Fibroblast of lung (primary cell): ENCODE measurements at regions not wholly inside any gene's neighbourhood (a gene's known extent, or its start where the extent isn't known, plus 50 kb on each side); places are given as distances from the start of the nearest gene placed in this dataset.

Source experiments
- DNase-seq, 2 donors: peaks; one replicate each; pipeline versions ENCODE4 v3.0.0 to v3.0.0-alpha.2; 2010; ENCODE audit warnings: low read depth in 2 of 2
- H2AFZ ChIP-seq: 2 replicates; pipeline ENCODE4 v1.5.1; 2012; ENCODE audit warnings: low read length, control low read depth, inconsistent platforms
- H3K27ac ChIP-seq: 2 replicates; pipeline ENCODE4 v1.5.1; 2011; ENCODE audit warnings: low read length, control low read depth; ENCODE audit not compliant: insufficient read depth
- H3K27me3 ChIP-seq: 2 replicates; pipeline ENCODE4 v1.5.1; 2011; ENCODE audit warnings: mild to moderate bottlenecking, low read length; ENCODE audit not compliant: control insufficient read depth, insufficient read depth
- H3K36me3 ChIP-seq: 2 replicates; pipeline ENCODE4 v1.5.1; 2011; ENCODE audit warnings: low read length; ENCODE audit not compliant: control insufficient read depth, insufficient read depth
- H3K4me1 ChIP-seq: 2 replicates; pipeline ENCODE4 v1.5.1; 2011; ENCODE audit warnings: low read length; ENCODE audit not compliant: control insufficient read depth, insufficient read depth; ENCODE audit errors: extremely low read depth
- H3K4me2 ChIP-seq: 2 replicates; pipeline ENCODE4 v1.5.1; 2011; ENCODE audit warnings: low read length, control low read depth; ENCODE audit not compliant: insufficient read depth; ENCODE audit errors: extremely low read depth
- H3K4me3 ChIP-seq, 4 experiments: fragments of 200-600 bp in 1 of 4; sonication (generic) in 1 of 4; replicated peaks in 1 of 4; 2 replicates each; pipeline ENCODE4 v1.5.1; 2011 to 2016; ENCODE audit warnings: low read length in 4 of 4, low read depth in 3 of 4, mild to moderate bottlenecking in 3 of 4, control low read depth in 2 of 4, inconsistent platforms in 1 of 4, mixed read lengths in 1 of 4; ENCODE audit not compliant: insufficient read depth in 1 of 4; ENCODE audit errors: control extremely low read depth in 1 of 4
- H3K79me2 ChIP-seq: 2 replicates; pipeline ENCODE4 v1.5.1; 2012; ENCODE audit warnings: mild to moderate bottlenecking, low read length, inconsistent platforms; ENCODE audit not compliant: control insufficient read depth, insufficient read depth
- H3K9ac ChIP-seq: 2 replicates; pipeline ENCODE4 v1.5.1; 2011; ENCODE audit warnings: mild to moderate bottlenecking, low read length, control low read depth; ENCODE audit not compliant: insufficient read depth
- H3K9me3 ChIP-seq: 2 replicates; pipeline ENCODE4 v1.5.1; 2012; ENCODE audit warnings: low read depth, low read length; ENCODE audit not compliant: control insufficient read depth, insufficient read depth
- H4K20me1 ChIP-seq: 2 replicates; pipeline ENCODE4 v1.5.1; 2011; ENCODE audit warnings: low read length; ENCODE audit not compliant: control insufficient read depth, insufficient read depth; ENCODE audit errors: extremely low read depth
- EZH2 ChIP-seq: IDR thresholded peaks from 2 replicates; pipeline ENCODE4 v1.5.1; 2012; ENCODE audit warnings: low read length, control low read depth, mild to moderate bottlenecking; ENCODE audit errors: missing control alignments
- TF ChIP-seq, protein P1 (sequence below), 2 donors: IDR thresholded peaks in 1 of 2; conservative IDR thresholded peaks in 1 of 2; 1 replicate in 1 of 2; 2 replicates in 1 of 2; pipeline ENCODE4 v1.5.1; 2011 to 2012; ENCODE audit warnings: low read length in 2 of 2, control low read depth in 1 of 2, inconsistent platforms in 1 of 2, low read depth in 1 of 2, mild to moderate bottlenecking in 1 of 2

GRCh38 chr1:82621076-82621475 lies 820.3 kb downstream of the ADGRL2 start:
- Histone ChIP-seq H3K9me3 (no peaks in the 10 kb centered on the region), H3K4me1 (no peaks in the 10 kb centered on the region), H3K4me3 (no peak overlapping the region), H4K20me1 (no peaks in the 10 kb centered on the region), H2AFZ (no peak overlapping the region), H3K36me3 (no peaks in the 10 kb centered on the region), H3K4me2 (no peak overlapping the region), H3K9ac (no peak overlapping the region), H3K79me2 (no peaks in the 10 kb centered on the region), H3K27me3 (no peaks in the 10 kb centered on the region), H3K27ac (no peak overlapping the region)
- no peak for TF ChIP-seq EZH2
- TF ChIP-seq, protein P1, sequence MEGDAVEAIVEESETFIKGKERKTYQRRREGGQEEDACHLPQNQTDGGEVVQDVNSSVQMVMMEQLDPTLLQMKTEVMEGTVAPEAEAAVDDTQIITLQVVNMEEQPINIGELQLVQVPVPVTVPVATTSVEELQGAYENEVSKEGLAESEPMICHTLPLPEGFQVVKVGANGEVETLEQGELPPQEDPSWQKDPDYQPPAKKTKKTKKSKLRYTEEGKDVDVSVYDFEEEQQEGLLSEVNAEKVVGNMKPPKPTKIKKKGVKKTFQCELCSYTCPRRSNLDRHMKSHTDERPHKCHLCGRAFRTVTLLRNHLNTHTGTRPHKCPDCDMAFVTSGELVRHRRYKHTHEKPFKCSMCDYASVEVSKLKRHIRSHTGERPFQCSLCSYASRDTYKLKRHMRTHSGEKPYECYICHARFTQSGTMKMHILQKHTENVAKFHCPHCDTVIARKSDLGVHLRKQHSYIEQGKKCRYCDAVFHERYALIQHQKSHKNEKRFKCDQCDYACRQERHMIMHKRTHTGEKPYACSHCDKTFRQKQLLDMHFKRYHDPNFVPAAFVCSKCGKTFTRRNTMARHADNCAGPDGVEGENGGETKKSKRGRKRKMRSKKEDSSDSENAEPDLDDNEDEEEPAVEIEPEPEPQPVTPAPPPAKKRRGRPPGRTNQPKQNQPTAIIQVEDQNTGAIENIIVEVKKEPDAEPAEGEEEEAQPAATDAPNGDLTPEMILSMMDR (conservative IDR thresholded peaks at IDR 0.05 in 1 of 2, IDR thresholded peaks at IDR 0.05 in 1 of 2; ENCODE audit: low read depth in 1 of 2, low read length in 2 of 2), result no peak
- DNase-seq, result no peak

- Histone ChIP-seq H3K36me3 (no peaks in the 10 kb centered on the region), H3K9me3 (no peaks in the 10 kb centered on the region), H3K4me3 (no peak overlapping the region), H3K4me1 (no peaks in the 10 kb centered on the region), H3K9ac (no peak overlapping the region), H2AFZ (no peak overlapping the region), H3K27me3 (no peaks in the 10 kb centered on the region), H3K27ac (no peak overlapping the region), H3K4me2 (no peak overlapping the region), H3K79me2 (no peaks in the 10 kb centered on the region), H4K20me1 (no peaks in the 10 kb centered on the region)
- TF ChIP-seq, protein P1 (conservative IDR thresholded peaks at IDR 0.05 in 1 of 2, IDR thresholded peaks at IDR 0.05 in 1 of 2; ENCODE audit: low read depth in 1 of 2, low read length in 2 of 2), result no peak
- TF ChIP-seq EZH2, result no peak
- no peak for DNase-seq
These were observed 813.4 kb downstream of the ADGRL2 start for GRCh38 chr1:82614090-82614489.

DNA sequence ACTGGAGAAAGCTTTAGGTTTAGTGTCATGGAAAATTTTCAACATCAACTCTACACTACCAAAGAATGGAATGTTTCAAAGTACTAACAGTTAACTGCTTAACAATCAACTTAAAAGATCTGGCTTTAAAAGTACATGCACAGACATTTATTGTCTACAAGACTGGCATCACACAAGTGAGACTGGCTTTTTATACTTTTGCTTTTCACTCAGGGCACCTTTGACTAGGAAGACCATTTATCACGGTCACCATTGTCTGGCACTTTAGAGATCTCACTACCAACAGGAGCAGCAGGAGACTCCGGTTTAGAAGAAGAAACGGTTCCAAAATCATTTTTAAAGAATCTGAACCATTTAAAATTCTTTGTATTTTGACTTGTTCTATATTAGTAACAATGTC lies 812.3 kb downstream of the ADGRL2 start:
- Histone ChIP-seq H3K79me2 (no peaks in the 10 kb centered on the region), H3K4me1 (no peaks in the 10 kb centered on the region), H3K27ac (no peak overlapping the region), H3K4me2 (no peak overlapping the region), H3K36me3 (no peaks in the 10 kb centered on the region), H2AFZ (no peak overlapping the region), H4K20me1 (no peaks in the 10 kb centered on the region), H3K27me3 (no peaks in the 10 kb centered on the region), H3K9ac (no peak overlapping the region), H3K4me3 (no peak overlapping the region), H3K9me3 (no peaks in the 10 kb centered on the region)
- no peak for DNase-seq
- no peak for TF ChIP-seq EZH2
- TF ChIP-seq, protein P1 (conservative IDR thresholded peaks at IDR 0.05 in 1 of 2, IDR thresholded peaks at IDR 0.05 in 1 of 2; ENCODE audit: low read depth in 1 of 2, low read length in 2 of 2), result no peak
